H9 (cell line): ENCODE measurements at regions not wholly inside any gene's neighbourhood (a gene's known extent, or its start where the extent isn't known, plus 50 kb on each side); places are given as distances from the start of the nearest gene placed in this dataset.

ENCODE experiments used
- DNase-seq: peaks from one replicate; pipeline ENCODE4 v3.0.0-alpha.2; 2017
- H2AFZ ChIP-seq: one replicate; pipeline ENCODE4 v1.6.1; 2013; ENCODE audit warnings: mild to moderate bottlenecking, low read length, control low read depth, moderate library complexity
- H2AK5ac ChIP-seq: 2 replicates; pipeline ENCODE4 v1.6.1; 2013; ENCODE audit warnings: low read length, control low read depth, mixed read lengths; ENCODE audit not compliant: insufficient read length
- H2BK120ac ChIP-seq: one replicate; pipeline ENCODE4 v1.6.1; 2013; ENCODE audit warnings: low read depth, mild to moderate bottlenecking, low read length, control low read depth, inconsistent platforms; ENCODE audit not compliant: poor library complexity, severe bottlenecking
- H2BK12ac ChIP-seq: 2 replicates; pipeline ENCODE4 v1.6.1; 2013; ENCODE audit warnings: low read length, control low read depth, mixed read lengths, low read depth; ENCODE audit not compliant: insufficient read length
- H2BK15ac ChIP-seq: 2 replicates; pipeline ENCODE4 v1.6.1; 2013; ENCODE audit warnings: low read depth, low read length, control low read depth
- H2BK20ac ChIP-seq: one replicate; pipeline ENCODE4 v1.6.1; 2013; ENCODE audit warnings: low read depth, mild to moderate bottlenecking, low read length, control low read depth, inconsistent platforms; ENCODE audit not compliant: poor library complexity, severe bottlenecking
- H2BK5ac ChIP-seq: 2 replicates; pipeline ENCODE4 v1.6.1; 2013; ENCODE audit warnings: low read length, control low read depth, mixed read lengths; ENCODE audit not compliant: insufficient read length
- H3K14ac ChIP-seq: 2 replicates; pipeline ENCODE4 v1.6.1; 2013; ENCODE audit warnings: low read length, control low read depth; ENCODE audit not compliant: insufficient read depth
- H3K18ac ChIP-seq: 2 replicates; pipeline ENCODE4 v1.6.1; 2013; ENCODE audit warnings: low read depth, mild to moderate bottlenecking, mixed read lengths, low read length, control low read depth; ENCODE audit not compliant: insufficient read length
- H3K23ac ChIP-seq: 2 replicates; pipeline ENCODE4 v1.6.1; 2013; ENCODE audit warnings: low read length, control low read depth, mixed read lengths, low read depth; ENCODE audit not compliant: insufficient read length
- H3K23me2 ChIP-seq: 2 replicates; pipeline ENCODE4 v1.6.1; 2013; ENCODE audit warnings: low read depth, mild to moderate bottlenecking, mixed read lengths, low read length, control low read depth; ENCODE audit not compliant: insufficient read length, poor library complexity, severe bottlenecking
- H3K27ac ChIP-seq: 2 replicates; pipeline ENCODE4 v1.5.1; 2013; ENCODE audit warnings: low read length, control low read depth, mixed read lengths, low read depth; ENCODE audit not compliant: insufficient read length
- H3K27me3 ChIP-seq: 2 replicates; pipeline ENCODE4 v1.6.1; 2013; ENCODE audit warnings: low read length, control low read depth, inconsistent platforms; ENCODE audit not compliant: insufficient read depth
- H3K4ac ChIP-seq: 2 replicates; pipeline ENCODE4 v1.6.1; 2013; ENCODE audit warnings: low read depth, mild to moderate bottlenecking, control low read depth, inconsistent platforms, low read length, moderate library complexity
- H3K4me1 ChIP-seq: 2 replicates; pipeline ENCODE4 v1.6.1; 2013; ENCODE audit warnings: low read length, control low read depth, inconsistent platforms; ENCODE audit not compliant: insufficient read depth
- H3K4me2 ChIP-seq: 2 replicates; pipeline ENCODE4 v1.6.1; 2013; ENCODE audit warnings: low read length, control low read depth, mixed read lengths; ENCODE audit not compliant: insufficient read length, insufficient read depth
- H3K56ac ChIP-seq: 2 replicates; pipeline ENCODE4 v1.6.1; 2013; ENCODE audit warnings: low read depth, mild to moderate bottlenecking, mixed read lengths, low read length, control low read depth; ENCODE audit not compliant: insufficient read length
- H3K79me1 ChIP-seq: 2 replicates; pipeline ENCODE4 v1.6.1; 2013; ENCODE audit warnings: low read depth, mild to moderate bottlenecking, moderate library complexity, low read length, control low read depth, inconsistent platforms; ENCODE audit not compliant: insufficient read depth, poor library complexity, severe bottlenecking
- H3K79me2 ChIP-seq: 2 replicates; pipeline ENCODE4 v1.6.1; 2013; ENCODE audit warnings: low read length, control low read depth, inconsistent platforms; ENCODE audit not compliant: insufficient read depth
- H3K9ac ChIP-seq: 2 replicates; pipeline ENCODE4 v1.6.1; 2013; ENCODE audit warnings: low read length, control low read depth, mixed read lengths; ENCODE audit not compliant: insufficient read length; ENCODE audit errors: extremely low read depth
- H3K9me3 ChIP-seq: one replicate; pipeline ENCODE4 v1.6.1; 2013; ENCODE audit warnings: low read depth, low read length, inconsistent platforms; ENCODE audit not compliant: control insufficient read depth
- H3T11ph ChIP-seq: one replicate; pipeline ENCODE4 v1.6.1; 2013; ENCODE audit warnings: mild to moderate bottlenecking, low read length, control low read depth, inconsistent platforms
- H4K20me1 ChIP-seq: one replicate; pipeline ENCODE4 v1.6.1; 2013; ENCODE audit not compliant: control insufficient read depth, insufficient read length, insufficient read depth
- H4K5ac ChIP-seq: 2 replicates; pipeline ENCODE4 v1.6.1; 2013; ENCODE audit warnings: low read depth, mild to moderate bottlenecking, mixed read lengths, low read length, control low read depth; ENCODE audit not compliant: insufficient read length
- H4K8ac ChIP-seq: replicated peaks from 2 replicates; pipeline ENCODE4 v1.6.1; 2013; ENCODE audit warnings: low read length, control low read depth, mixed read lengths, low read depth; ENCODE audit not compliant: insufficient read length
- H4K91ac ChIP-seq: 2 replicates; pipeline ENCODE4 v1.6.1; 2013; ENCODE audit warnings: low read depth, mild to moderate bottlenecking, moderate library complexity, mixed read lengths, low read length, control low read depth; ENCODE audit not compliant: insufficient read length
- H3K27ac Mint-ChIP-seq, 3 experiments: 2 replicates in 2 of 3; 3 replicates in 1 of 3; pipeline ENCODE4 v1.8.0; 2020 to 2021; ENCODE audit warnings: mixed read lengths in 3 of 3, mild to moderate bottlenecking in 1 of 3, moderate library complexity in 1 of 3
- H3K27me3 Mint-ChIP-seq: 2 replicates; pipeline ENCODE4 v1.8.0; 2021; ENCODE audit warnings: low read depth, mild to moderate bottlenecking, moderate library complexity, mixed read lengths
- H3K36me3 Mint-ChIP-seq, 3 experiments: 2 replicates in 2 of 3; 3 replicates in 1 of 3; pipeline ENCODE4 v1.8.0; 2020 to 2021; ENCODE audit warnings: low read depth in 3 of 3, mixed read lengths in 3 of 3; ENCODE audit not compliant: insufficient read depth in 1 of 3
- H3K4me1 Mint-ChIP-seq, 2 experiments: 2 replicates each; pipeline ENCODE4 v1.8.0; 2020; ENCODE audit warnings: mixed read lengths in 2 of 2
- H3K4me3 Mint-ChIP-seq, 2 experiments: 2 replicates in 1 of 2; 3 replicates in 1 of 2; pipeline ENCODE4 v1.8.0; 2020 to 2021; ENCODE audit warnings: mild to moderate bottlenecking in 2 of 2, mixed read lengths in 2 of 2, moderate library complexity in 1 of 2
- H3K9me3 Mint-ChIP-seq, 2 experiments: 2 replicates in 1 of 2; 3 replicates in 1 of 2; pipeline ENCODE4 v1.8.0; 2020; ENCODE audit warnings: mild to moderate bottlenecking in 2 of 2, mixed read lengths in 2 of 2, moderate library complexity in 1 of 2
- WGBS: extraction: QIAGEN DNeasy Blood & Tissue Kit; methylation state at CpG from one replicate; pipeline ENCODE4 v1.1.7; 2013; ENCODE audit warnings: missing lambda C conversion rate, low lambda C conversion rate, mixed read lengths; ENCODE audit not compliant: insufficient read length; ENCODE audit errors: extremely low coverage; 5-methylcytosine and 5-hydroxymethylcytosine counted together
- TF ChIP-seq, protein P1 (sequence below): fragments of 200-600 bp; sonication (generic); conservative IDR thresholded peaks from 3 replicates; pipeline ENCODE4 v1.8.0; 2021; ENCODE audit warnings: antibody characterized with exemption, mild to moderate bottlenecking

GRCh38 chr1:81439046-81439823 is 361.5 kb upstream of the ADGRL2 start:
- no peaks in the 10 kb centered on the region for H3K79me1 ChIP-seq
- no peak overlapping the region for H2BK120ac ChIP-seq
- no peak overlapping the region for H2AFZ ChIP-seq
- no peaks in the 10 kb centered on the region for H3K4me1 ChIP-seq
- H3K9ac ChIP-seq = no peak overlapping the region
- no peak overlapping the region for H2BK5ac ChIP-seq
- H3K27me3 Mint-ChIP-seq = no peaks in the 10 kb centered on the region
- TF ChIP-seq, protein P1, sequence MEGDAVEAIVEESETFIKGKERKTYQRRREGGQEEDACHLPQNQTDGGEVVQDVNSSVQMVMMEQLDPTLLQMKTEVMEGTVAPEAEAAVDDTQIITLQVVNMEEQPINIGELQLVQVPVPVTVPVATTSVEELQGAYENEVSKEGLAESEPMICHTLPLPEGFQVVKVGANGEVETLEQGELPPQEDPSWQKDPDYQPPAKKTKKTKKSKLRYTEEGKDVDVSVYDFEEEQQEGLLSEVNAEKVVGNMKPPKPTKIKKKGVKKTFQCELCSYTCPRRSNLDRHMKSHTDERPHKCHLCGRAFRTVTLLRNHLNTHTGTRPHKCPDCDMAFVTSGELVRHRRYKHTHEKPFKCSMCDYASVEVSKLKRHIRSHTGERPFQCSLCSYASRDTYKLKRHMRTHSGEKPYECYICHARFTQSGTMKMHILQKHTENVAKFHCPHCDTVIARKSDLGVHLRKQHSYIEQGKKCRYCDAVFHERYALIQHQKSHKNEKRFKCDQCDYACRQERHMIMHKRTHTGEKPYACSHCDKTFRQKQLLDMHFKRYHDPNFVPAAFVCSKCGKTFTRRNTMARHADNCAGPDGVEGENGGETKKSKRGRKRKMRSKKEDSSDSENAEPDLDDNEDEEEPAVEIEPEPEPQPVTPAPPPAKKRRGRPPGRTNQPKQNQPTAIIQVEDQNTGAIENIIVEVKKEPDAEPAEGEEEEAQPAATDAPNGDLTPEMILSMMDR = no peak
- no peak overlapping the region for H3K27ac ChIP-seq
- H3K23me2 ChIP-seq = no peaks in the 10 kb centered on the region
- no peak overlapping the region for H3K18ac ChIP-seq
- no peak overlapping the region for H4K5ac ChIP-seq
- H3K36me3 Mint-ChIP-seq = peaks cover 0 to 17% (median 10%) of the 10 kb centered on the region in 3 experiments; a peak in 4 of 7 replicates
- H3K4me1 Mint-ChIP-seq = peaks cover 11 to 12% of the 10 kb centered on the region in 2 experiments
- H2BK20ac ChIP-seq = no peak overlapping the region
- no peak overlapping the region for H3K4me3 Mint-ChIP-seq
- no peak overlapping the region for H2BK12ac ChIP-seq
- H3K27ac Mint-ChIP-seq = peak overlapping the region in 1 of 3 experiments; percentile 15; a peak in 3 of 7 replicates
- H3K4ac ChIP-seq = no peak overlapping the region
- no peak overlapping the region for H3K23ac ChIP-seq
- no CpG with 5 or more reads among the region's 12 CpGs for WGBS
- H3K14ac ChIP-seq = no peak overlapping the region
- H2AK5ac ChIP-seq = no peak overlapping the region
- H2BK15ac ChIP-seq = no peak overlapping the region
- no peak overlapping the region for H3K56ac ChIP-seq
- H4K91ac ChIP-seq = no peak overlapping the region
- peaks cover 4% of the 10 kb centered on the region in 2 experiments for H3K9me3 Mint-ChIP-seq
- no peak overlapping the region for H3T11ph ChIP-seq
- H3K9me3 ChIP-seq = no peaks in the 10 kb centered on the region
- H4K20me1 ChIP-seq = no peaks in the 10 kb centered on the region
- H3K79me2 ChIP-seq = no peaks in the 10 kb centered on the region
- no peaks in the 10 kb centered on the region for H3K27me3 ChIP-seq
- no peak for DNase-seq
- no peak overlapping the region for H4K8ac ChIP-seq
- no peak overlapping the region for H3K4me2 ChIP-seq
